ENCODE measurements at regions not wholly inside any gene's neighbourhood (a gene's known extent, or its start where the extent isn't known, plus 50 kb on each side); places are given as distances from the start of the nearest gene placed in this dataset.

- in situ Hi-C loops (cut with HindIII; ENCODE audit: low sequenced_read_pairs) = no loop called here
- H3K4me3 ChIP-seq (ENCODE audit: low read depth, low read length) = no peak overlapping the region
- no peak for DNase-seq (ENCODE audit: low read depth, low spot score)
- no peak for TF ChIP-seq CTCF (IDR thresholded peaks at IDR 0.05; ENCODE audit: low read depth, low read length)
Observed at GRCh38 chr4:180041576-180041975, 2201.6 kb upstream of the TENM3 start.

GRCh38 chr4:180052629-180053028 lies 2190.6 kb upstream of the TENM3 start:
- H3K4me3 ChIP-seq (ENCODE audit: low read depth, low read length) = no peak overlapping the region
- no peak for TF ChIP-seq CTCF (IDR thresholded peaks at IDR 0.05; ENCODE audit: low read depth, low read length)
- DNase-seq (ENCODE audit: low read depth, low spot score) = no peak
- in situ Hi-C loops (cut with HindIII; ENCODE audit: low sequenced_read_pairs) = no loop called here

GRCh38 chr4:180054291-180054690 lies 2188.9 kb upstream of the TENM3 start:
- H3K4me3 ChIP-seq (ENCODE audit: low read depth, low read length) = no peak overlapping the region
- no peak for DNase-seq (ENCODE audit: low read depth, low spot score)
- no peak for TF ChIP-seq CTCF (IDR thresholded peaks at IDR 0.05; ENCODE audit: low read depth, low read length)
- in situ Hi-C loops (cut with HindIII; ENCODE audit: low sequenced_read_pairs) = no loop called here

- no peak for DNase-seq (ENCODE audit: low read depth, low spot score)
- in situ Hi-C loops (cut with HindIII; ENCODE audit: low sequenced_read_pairs) = no loop called here
- no peak for TF ChIP-seq CTCF (IDR thresholded peaks at IDR 0.05; ENCODE audit: low read depth, low read length)
- H3K4me3 ChIP-seq (ENCODE audit: low read depth, low read length) = peak overlapping the region; percentile 58
Observed at GRCh38 chr4:180057299-180057721, 2185.9 kb upstream of the TENM3 start.

GRCh38 chr4:180057891-180058671 lies 2185.1 kb upstream of the TENM3 start:
- H3K4me3 ChIP-seq (ENCODE audit: low read depth, low read length) = peak overlapping the region; percentile 58
- peak; percentile 17 for DNase-seq (ENCODE audit: low read depth, low spot score)
- in situ Hi-C loops (cut with HindIII; ENCODE audit: low sequenced_read_pairs) = no loop called here
- TF ChIP-seq CTCF (IDR thresholded peaks at IDR 0.05; ENCODE audit: low read depth, low read length) = no peak

- peak; percentile 79 for DNase-seq (ENCODE audit: low read depth, low spot score)
- H3K4me3 ChIP-seq (ENCODE audit: low read depth, low read length) = peak overlapping the region; percentile 58
- in situ Hi-C loops (cut with HindIII; ENCODE audit: low sequenced_read_pairs) = no loop called here
- no peak for TF ChIP-seq CTCF (IDR thresholded peaks at IDR 0.05; ENCODE audit: low read depth, low read length)
Observed at GRCh38 chr4:180058691-180059215, 2184.4 kb upstream of the TENM3 start.

All from astrocyte of the spinal cord (primary cell).